Left ventricle myocardium inferior (tissue), 1 donor: ENCODE measurements at regions not wholly inside any gene's neighbourhood (a gene's known extent, or its start where the extent isn't known, plus 50 kb on each side); places are given as distances from the start of the nearest gene placed in this dataset.

Experiments
- DNase-seq: peaks from one replicate; pipeline ENCODE4 v3.0.0-alpha.2; 2020
- H3K27ac ChIP-seq: fragments of 200-600 bp; replicated peaks from 2 replicates; pipeline ENCODE4 v1.8.0; 2021
- H3K27me3 ChIP-seq: fragments of 200-600 bp; 2 replicates; pipeline ENCODE4 v1.8.0; 2021; ENCODE audit warnings: low read depth
- H3K36me3 ChIP-seq: fragments of 200-600 bp; 2 replicates; pipeline ENCODE4 v1.8.0; 2021
- H3K4me1 ChIP-seq: fragments of 200-600 bp; 2 replicates; pipeline ENCODE4 v1.8.0; 2021
- H3K4me3 ChIP-seq: fragments of 200-600 bp; 2 replicates; pipeline ENCODE4 v1.8.0; 2021; ENCODE audit warnings: mild to moderate bottlenecking, moderate library complexity
- H3K9me3 ChIP-seq: fragments of 200-600 bp; replicated peaks from 2 replicates; pipeline ENCODE4 v1.8.0; 2021
- CTCF ChIP-seq: fragments of 200-600 bp; IDR thresholded peaks from 2 replicates; pipeline ENCODE4 v1.8.0; 2021; ENCODE audit warnings: antibody characterized with exemption, mild to moderate bottlenecking, borderline replicate concordance
- intact Hi-C: fragments of 100-400 bp; cut with micrococcal nuclease; formaldehyde crosslinking; loops from one replicate; pipeline ENCODE4 v1.11.0; 2022
- donor health status: DM: no; HTN: yes; CAD: no; lungs with severe emphysema.

GRCh38 chr3:143210141-143210540 lies 90.6 kb downstream of the CHST2 start:
- H3K27ac ChIP-seq: no peak overlapping the region
- intact Hi-C loops: no loop called here
- TF ChIP-seq CTCF: no peak
- no peak overlapping the region for H3K4me3 ChIP-seq
- no peaks in the 10 kb centered on the region for H3K27me3 ChIP-seq
- no peaks in the 10 kb centered on the region for H3K4me1 ChIP-seq
- H3K36me3 ChIP-seq: no peaks in the 10 kb centered on the region
- H3K9me3 ChIP-seq: peaks cover 8% of the 10 kb centered on the region
- no peak for DNase-seq

- intact Hi-C loops: no loop called here
- no peaks in the 10 kb centered on the region for H3K27me3 ChIP-seq
- no peak overlapping the region for H3K4me3 ChIP-seq
- no peak overlapping the region for H3K27ac ChIP-seq
- no peak for TF ChIP-seq CTCF
- H3K9me3 ChIP-seq: no peaks in the 10 kb centered on the region
- H3K36me3 ChIP-seq: no peaks in the 10 kb centered on the region
- no peak for DNase-seq
- H3K4me1 ChIP-seq: no peaks in the 10 kb centered on the region
Observed at GRCh38 chr3:143215059-143215458, 95.5 kb downstream of the CHST2 start.
